NCI-H187 treated with DMSO at 0.1 percent for 48 hours (cell line): ENCODE measurements at regions not wholly inside any gene's neighbourhood (a gene's known extent, or its start where the extent isn't known, plus 50 kb on each side); places are given as distances from the start of the nearest gene placed in this dataset.

Experiments used
- DNase-seq: peaks from one replicate; lab custom pipeline; 2025; lab: John Stamatoyannopoulos, UW

- DNase-seq: no peak
Measured at GRCh38 chr5:68431186-68431585, 215.6 kb downstream of the PIK3R1 start.

DNA sequence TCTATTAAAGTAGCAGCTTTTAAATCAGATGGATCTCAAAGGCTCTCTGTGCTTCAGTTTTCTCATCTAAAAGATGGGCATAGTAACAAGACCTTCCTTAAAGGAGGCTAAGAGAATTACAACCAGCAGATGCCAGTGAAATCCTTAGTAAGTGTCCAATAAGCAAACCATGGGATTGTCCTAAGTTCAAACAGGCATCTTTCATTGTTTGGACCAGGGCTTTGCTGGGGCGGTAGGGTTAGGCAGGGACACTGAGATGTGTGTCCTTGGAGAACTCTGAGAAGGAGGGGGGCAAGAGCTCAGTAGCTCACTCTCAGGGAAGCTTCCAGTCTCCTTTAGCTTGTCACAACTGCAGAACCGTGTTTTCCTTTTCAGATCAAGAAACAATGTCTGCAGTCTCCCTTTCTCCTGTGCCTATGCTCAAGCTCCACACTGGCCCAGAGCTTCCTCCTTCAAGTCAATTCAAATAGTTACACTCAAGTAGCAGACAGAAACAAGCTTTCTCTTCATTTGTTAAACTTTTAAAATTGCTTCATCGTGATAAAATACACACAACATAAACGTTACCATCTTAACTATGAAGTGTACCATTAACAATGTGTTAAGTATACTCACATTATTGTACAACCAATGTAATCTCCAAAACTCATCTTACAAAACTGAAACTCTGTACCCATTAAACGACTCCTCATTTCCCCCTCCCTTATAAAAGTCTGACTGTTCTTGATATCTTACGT is 216.2 kb downstream of the PIK3R1 start:
- DNase-seq: no peak

DNA sequence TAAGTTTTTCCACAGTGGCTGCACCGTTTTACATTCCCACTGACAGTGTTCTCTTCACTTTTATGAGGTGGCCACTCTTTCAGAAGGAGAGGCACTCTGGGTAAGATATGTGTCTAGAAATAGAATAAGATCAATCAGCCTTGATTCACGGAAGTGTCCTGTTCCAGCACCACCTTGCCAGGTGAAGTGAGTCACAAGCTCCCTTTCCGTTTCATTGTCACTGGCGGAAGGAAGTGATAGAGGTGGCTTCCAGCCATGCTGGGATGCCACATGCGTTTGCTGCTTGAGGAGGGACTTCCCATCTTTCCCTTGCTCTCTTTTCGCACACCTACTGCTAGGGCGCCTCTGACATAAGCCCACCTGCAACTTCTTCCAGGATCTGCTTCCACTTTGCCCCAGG is 217.1 kb downstream of the PIK3R1 start:
- DNase-seq: no peak

DNA sequence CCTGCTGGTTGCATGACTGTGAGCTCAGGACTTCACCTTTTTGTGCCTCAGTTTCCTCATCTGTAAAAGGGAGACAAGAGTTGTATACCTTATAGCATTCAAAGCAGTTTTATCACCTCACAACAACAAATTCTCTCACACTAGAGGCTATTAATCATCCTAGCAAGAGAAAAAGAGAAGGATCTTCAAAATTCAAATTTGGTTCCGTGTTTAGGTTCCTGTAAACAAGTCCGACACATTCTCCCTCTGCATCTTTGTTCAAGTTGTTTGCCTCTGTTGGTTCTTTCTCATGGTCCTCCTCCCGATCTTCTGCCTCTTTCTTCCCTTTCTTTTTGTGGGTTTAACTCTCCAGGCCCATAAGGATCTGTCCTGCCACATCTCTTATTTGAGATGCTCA is 218.0 kb downstream of the PIK3R1 start:
- no peak for DNase-seq

GRCh38 chr5:68433923-68434879 is 218.6 kb downstream of the PIK3R1 start:
- no peak for DNase-seq

DNA sequence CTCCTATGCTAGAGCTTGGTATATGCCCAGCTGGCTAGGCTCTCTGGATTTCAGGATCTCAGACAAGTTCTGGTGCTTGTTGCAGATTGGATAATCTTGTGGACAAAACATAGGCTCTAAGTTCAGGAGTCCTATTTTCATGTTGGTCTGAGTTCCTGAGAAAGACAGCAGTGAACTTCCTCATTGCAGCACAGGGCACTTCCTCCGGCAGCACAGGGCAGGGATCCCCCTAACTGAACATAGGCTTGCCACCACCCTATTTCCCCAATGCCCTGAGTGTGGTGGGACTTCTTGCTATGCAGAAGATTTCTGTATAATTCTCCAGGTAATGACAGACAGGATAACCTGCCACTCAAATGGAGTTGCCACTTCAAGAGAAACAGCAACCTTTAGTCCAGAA is 220.1 kb downstream of the PIK3R1 start:
- DNase-seq: no peak

- DNase-seq: no peak
Measured at GRCh38 chr5:68436686-68437520, 221.3 kb downstream of the PIK3R1 start.

DNA sequence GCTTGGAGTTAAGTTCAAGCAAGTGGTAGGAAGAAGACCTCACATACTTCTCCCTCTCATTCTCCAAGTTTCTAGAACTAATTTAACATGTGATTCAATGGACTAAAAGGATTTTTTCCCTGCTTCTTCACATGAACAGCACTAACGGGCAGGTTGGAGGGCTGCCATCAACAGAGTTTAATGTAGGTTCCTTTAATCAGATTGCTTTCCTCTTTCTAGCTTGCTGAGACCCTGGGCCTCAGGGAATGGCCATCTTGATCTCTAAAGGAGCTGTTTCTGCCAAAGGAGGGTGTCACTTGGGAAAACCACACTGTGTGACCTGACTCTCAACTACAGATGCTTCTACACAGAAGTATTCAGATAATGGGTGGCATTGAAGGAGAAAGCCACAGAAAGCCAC is 223.3 kb downstream of the PIK3R1 start:
- no peak for DNase-seq

DNA sequence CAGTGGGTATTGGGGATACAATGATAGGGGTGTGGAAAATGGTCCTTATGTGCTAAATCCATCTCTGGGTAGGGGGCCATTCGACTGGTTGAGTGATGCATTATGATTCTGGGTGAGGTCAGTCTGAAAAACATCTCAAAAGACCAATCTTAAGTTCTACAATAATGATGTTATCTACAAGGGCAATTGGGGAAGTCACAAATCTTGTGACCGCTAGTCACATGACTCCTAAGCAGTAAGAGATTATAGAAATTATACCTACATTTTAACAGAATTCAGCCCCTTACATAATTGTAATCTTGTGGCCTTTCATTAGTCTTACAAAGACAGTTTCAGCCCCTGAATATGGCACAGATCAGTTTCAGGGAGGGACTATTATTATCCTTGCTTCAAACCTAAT is 224.7 kb downstream of the PIK3R1 start:
- no peak for DNase-seq

DNA sequence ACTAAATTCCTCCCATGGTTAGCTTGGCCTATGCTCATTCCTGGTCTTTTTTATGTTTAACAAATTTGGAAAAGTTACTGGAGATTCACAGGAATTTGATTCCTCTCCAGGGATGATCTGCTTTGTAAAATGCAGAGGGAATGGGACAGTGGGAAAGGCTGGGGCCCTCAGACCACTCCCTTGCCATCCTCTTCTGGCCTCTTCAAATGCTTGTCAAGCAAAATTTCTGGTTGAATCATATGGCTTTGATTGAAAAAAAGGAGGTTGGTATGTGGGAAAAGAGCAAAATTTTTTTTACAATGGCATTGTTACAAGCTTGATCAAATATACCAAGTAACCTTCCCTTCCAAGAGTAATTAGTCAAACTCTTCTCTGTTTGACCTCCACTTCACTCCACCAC is 225.1 kb downstream of the PIK3R1 start:
- DNase-seq: no peak

DNA sequence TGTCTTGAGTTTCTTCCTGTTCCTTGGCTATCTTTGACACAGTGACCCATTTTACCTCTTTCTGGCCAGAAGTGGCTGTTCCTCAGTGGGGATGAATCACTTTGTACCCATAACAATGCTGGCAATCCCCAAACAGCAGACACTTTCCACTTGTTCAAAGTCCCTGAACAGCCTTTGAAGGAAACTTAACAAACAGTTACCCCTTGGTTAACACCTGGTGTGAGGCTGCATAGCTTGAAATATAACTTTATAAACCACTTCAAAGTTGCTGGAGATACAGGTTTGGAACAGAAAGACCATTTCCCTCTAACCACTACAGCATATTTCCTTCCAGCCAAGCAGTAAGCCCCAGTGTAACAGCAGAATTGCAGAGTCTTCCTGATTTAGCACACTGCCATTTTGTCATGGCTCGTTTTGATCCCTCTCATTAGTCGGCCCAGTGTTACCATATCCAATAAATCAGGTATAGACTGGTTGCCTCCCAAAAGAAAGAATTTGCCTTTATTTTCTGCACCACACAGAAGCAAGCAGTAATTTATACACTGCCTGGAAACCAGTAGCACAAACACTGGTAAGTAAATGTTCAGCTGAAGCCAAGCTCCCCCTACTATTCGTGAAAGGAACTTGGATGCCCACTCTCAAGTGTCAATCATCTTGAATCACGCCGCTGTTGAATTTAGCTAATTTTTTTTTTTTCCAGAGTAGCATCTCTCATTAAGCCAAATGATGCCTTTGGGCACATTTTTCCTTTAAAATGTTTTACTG is 225.9 kb downstream of the PIK3R1 start:
- no peak for DNase-seq

DNA sequence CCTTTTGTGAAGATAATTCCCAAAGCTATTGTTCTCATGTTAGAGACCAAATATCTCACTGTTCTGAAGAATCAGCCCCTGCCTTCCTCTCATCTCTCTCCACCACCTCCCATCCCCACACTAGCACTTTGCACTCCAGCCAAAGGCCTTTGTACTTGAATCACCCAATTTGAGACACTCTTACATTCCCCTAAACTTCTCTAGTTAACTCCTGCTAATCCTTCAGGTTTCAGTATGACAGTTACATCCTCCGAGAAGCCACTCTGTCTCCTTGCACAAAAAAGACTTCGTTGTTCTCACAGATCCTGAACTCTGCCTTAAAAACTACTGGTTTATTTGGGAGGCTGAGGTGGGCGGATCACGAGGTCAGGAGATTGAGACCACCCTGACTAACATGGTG is 227.5 kb downstream of the PIK3R1 start:
- no peak for DNase-seq

- DNase-seq: no peak
Measured at GRCh38 chr5:68444048-68444447, 228.5 kb downstream of the PIK3R1 start.

DNA sequence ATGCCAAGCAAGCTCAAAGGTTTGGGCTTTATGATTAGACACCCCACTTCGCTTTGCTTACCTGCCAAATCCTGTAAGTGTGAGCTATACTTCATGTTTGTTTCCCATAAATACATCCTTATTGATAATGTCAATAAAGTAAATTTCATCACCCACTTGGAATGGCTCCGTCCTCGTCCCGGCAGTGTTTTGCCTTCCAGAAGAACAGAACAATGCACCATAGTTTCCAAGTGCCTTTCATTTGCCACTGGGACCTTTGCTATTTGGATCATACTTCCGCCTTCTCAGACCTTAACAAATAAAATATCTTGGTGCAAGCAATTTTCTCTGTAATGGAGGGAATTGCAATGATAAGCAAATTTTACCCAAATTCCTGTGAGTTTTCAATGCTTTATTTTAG is 229.3 kb downstream of the PIK3R1 start:
- no peak for DNase-seq

DNA sequence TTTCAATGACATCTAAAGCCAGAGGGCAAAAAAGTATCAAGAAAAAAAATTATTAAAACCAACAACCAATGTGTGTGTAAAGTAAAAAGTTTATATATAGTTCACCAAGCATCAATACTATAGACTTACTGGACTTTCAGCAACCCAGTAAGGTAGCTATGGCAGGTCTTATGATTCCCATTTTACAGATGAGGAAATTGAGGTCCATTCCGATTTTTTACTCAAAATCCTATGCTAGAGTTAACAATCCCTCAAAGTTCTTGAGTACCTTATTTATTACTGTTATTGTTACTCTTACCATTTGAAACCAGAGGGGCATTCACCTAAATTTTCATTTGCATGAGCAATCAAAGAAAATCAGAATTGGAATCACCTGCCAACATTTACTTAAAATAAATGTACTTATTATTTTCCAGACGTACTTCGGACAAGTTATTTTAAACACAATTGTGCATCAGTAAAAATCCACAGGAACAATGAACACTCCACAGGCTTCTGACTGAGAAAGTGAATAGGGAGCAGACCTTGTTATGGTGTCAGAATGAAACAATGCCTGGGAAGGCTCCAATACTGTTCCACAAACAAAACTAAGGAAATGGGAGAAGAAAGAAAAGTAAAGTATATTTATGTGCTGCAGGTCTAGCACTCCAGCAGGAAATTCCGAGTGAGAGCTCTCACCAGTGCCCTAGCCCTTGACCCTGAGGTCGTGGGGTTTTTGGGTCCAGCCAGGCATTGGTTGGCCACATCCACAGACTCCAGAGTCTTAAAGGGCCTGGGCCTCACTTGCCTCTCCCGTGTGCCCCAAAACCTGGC is 229.9 kb downstream of the PIK3R1 start:
- no peak for DNase-seq

GRCh38 chr5:68446070-68446357 is 230.5 kb downstream of the PIK3R1 start:
- no peak for DNase-seq

DNA sequence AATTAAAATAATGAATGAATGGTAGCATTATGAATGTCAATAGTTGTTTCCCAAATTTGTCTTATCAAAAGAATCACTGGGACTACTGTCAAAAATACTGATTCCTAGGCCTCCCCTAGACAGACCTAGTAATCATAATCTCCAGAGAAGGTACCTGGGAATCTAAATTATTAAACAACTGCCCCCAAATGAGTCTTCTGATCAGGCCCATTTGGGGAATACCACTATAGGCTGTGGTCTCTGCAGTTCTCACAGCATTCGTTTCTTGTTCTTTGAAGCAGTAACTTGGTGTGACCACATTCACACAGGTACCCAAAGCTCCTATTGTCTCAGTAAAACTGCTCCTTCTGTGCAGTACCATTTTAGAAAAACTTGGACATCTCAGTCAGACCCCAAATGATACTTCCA is 230.9 kb downstream of the PIK3R1 start:
- no peak for DNase-seq

DNA sequence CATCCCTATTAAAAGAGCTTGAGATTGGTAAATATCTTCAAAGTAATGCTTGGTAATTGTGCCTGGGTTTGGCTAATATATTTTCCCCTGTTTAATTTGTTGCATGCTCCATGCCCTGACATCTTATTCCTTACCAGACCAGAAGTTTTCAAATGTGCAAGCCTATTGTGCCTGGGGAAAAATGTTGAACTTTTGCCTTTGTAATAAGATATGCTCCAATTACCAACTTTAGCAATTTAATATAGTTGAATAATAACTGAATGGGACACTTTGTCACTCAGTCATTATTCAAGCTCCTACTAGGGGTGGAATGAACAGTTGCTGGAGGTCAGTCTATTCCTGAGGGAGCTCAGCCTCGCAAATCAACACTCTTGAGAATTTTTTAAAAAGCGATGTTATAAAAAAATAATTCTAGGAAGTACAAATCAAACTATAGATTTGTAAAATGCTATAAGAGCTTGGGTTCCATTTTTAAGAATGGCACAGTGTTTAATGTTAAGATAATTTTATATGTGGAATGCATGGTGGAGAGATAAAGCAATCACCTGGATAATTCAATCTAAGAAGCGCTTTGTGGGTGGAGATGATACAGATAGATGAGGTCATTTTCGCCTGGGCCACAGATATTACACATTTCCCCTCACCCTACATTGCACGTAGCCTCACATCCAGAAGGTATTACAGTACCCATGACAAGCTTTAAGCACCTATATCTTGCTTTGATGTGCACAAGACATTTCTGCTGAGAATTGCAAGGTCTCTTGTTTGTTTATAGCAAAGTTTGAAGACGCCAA is 231.8 kb downstream of the PIK3R1 start:
- no peak for DNase-seq

DNA sequence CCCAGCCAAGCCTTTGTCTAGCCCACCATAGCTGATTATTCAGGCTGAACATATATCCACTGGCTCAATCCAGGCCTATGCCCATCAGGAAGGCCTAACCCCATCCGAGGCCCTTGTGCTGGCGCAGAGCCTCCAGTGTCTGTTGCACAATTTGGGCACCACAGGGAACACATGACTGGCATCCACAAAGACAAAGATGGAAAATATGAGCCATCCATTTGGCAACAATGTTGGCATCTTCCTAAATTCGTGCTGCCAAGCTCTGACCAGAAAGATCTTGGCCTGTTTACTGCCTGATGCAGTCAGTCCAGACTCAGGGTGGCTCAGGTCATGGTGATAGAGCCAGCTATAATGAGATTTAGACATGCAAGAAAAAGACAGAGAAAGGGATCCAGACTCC is 233.8 kb downstream of the PIK3R1 start:
- no peak for DNase-seq

GRCh38 chr5:68450245-68450852 is 234.8 kb downstream of the PIK3R1 start:
- DNase-seq: no peak
